ENCODE measurements at regions not wholly inside any gene's neighbourhood (a gene's known extent, or its start where the extent isn't known, plus 50 kb on each side); places are given as distances from the start of the nearest gene placed in this dataset.

DNA sequence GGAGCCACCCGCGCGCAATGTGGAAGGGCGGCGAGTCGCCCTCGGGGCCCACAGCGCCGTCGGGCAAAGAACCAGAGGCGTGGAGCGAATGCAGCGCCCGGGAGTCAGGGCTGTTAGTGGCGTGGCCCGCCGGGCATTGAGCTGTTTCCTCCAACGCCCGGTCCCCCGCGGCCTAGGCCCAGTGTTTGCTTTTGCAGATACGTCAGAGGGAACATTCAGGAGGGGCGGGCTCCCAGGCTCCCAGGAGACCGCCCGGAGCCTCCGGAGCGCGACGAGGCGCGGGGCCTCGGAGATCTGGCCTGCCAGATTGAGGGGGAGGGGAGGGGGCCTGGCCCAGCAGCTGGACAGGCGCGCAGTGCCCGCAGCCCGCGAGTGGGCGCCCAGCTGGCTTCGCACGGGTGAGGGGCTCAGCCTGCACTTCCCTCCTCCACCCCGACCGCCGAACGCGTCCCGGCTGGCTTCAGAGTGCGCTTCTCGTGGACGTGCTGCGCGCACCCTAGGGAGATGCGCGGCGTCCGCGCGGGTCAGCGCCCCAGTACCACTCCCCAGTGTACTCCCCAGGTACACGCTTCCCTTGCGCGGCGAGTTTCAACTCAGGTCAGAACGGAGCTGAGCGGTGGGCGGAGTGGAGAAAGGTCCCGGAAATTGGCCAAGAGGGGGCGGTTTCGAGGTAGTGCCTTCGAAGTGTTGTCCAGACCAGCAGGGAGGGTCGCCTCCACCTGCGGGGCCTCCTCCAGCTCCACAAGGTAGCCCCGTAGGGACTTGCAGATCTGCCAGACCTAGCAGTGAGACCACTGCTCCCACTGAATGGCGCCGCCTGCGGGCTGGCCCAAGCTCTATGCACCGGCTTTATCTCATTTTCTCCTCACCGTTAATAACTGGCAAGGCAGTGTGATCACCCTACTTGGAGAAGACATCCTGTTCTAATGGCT, 130.4 kb downstream of the TMEM174 start:
- H3K27me3 ChIP-seq (ENCODE audit: control insufficient read depth in 1 of 2, insufficient read depth in 2 of 2, low read length in 2 of 2), result peaks cover 81 to 96% of the 10 kb centered on the region in 2 donors

DNA sequence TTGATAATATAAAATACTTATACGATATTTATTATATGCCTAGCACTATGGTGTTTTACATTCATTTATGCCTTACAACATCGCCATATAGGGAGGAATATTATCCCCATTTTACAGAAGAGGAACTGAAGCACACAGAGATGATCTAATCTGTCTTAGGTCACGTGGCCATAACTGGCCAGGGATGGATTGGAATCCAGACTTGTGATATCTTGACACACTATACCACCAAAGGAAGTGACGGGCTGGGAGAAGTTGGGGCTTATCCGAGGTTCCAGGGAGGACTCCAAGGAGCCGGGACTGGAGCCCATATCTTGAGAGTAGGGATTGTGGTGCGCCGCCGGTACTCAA, 129.8 kb downstream of the TMEM174 start:
- no peak overlapping the region for H3K4me3 ChIP-seq (ENCODE audit: low read depth in 1 of 2, low read length in 2 of 2)
- H3K36me3 ChIP-seq (ENCODE audit: control insufficient read depth in 1 of 2, insufficient read depth in 2 of 2, low read length in 2 of 2), result no peaks in the 10 kb centered on the region
- no peak overlapping the region for H3K9ac ChIP-seq (ENCODE audit: low read depth in 1 of 2, low read length in 2 of 2)
- H3K27me3 ChIP-seq (ENCODE audit: control insufficient read depth in 1 of 2, insufficient read depth in 2 of 2, low read length in 2 of 2), result peaks cover 86 to 96% of the 10 kb centered on the region in 2 donors
- peaks cover 3 to 6% of the 10 kb centered on the region in 2 donors for H3K4me1 ChIP-seq (ENCODE audit: control insufficient read depth in 1 of 2, insufficient read depth in 2 of 2, low read length in 2 of 2)
- H3K9me3 ChIP-seq (ENCODE audit: control insufficient read depth in 1 of 2, low read length in 2 of 2), result no peaks in the 10 kb centered on the region
- no peak overlapping the region for H3K27ac ChIP-seq (ENCODE audit: low read depth, low read length)

More for the DNA sequence above, 130.4 kb downstream of the TMEM174 start:
- Histone ChIP-seq H3K27ac (ENCODE audit: low read depth, low read length) (no peak overlapping the region), H3K36me3 (ENCODE audit: control insufficient read depth in 1 of 2, insufficient read depth in 2 of 2, low read length in 2 of 2) (no peaks in the 10 kb centered on the region), H3K4me3 (ENCODE audit: low read depth in 1 of 2, low read length in 2 of 2) (peak overlapping the region; percentile 9 to 38), H3K4me1 (ENCODE audit: control insufficient read depth in 1 of 2, insufficient read depth in 2 of 2, low read length in 2 of 2) (peaks cover 3 to 5% of the 10 kb centered on the region in 2 donors), H3K9ac (ENCODE audit: low read depth in 1 of 2, low read length in 2 of 2) (no peak overlapping the region), H3K9me3 (ENCODE audit: control insufficient read depth in 1 of 2, low read length in 2 of 2) (no peaks in the 10 kb centered on the region)

DNA sequence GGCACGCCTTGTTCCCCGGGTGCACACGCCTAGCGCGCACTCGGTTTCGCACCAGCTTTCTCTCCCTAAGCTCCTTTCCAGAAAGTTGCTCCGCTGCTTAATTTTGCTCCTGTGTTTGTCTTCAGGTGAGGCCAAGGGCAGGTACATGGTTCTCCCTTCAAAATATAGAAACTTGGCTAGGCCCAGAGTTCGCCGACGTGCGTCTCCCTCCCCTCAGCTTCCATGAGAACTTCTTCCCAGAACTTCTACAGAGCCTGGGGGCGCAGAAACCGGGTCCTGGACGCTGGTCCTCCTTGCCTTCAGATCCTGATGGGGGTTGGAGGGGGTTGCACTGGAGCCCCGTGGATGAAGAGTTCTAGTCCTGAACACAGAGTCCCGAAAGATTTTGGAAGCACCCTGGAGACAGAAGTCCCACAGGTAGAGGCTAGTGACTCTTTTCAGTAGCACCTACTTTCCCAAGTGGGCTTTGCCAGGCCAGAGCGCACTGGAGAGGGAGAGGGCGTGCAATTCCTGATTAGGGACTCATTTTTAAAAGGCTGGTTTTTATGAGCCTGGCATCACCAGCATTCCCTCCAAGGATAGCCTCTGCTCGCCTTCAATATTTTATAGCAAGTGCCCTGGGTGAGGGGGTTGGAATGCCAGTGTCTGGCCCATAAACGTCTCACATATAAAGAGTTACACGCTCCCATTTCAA, 128.4 kb downstream of the TMEM174 start:
- Histone ChIP-seq H3K27me3 (ENCODE audit: control insufficient read depth in 1 of 2, insufficient read depth in 2 of 2, low read length in 2 of 2) (peaks cover 89 to 99% of the 10 kb centered on the region in 2 donors), H3K4me3 (ENCODE audit: low read depth in 1 of 2, low read length in 2 of 2) (no peak overlapping the region), H3K4me1 (ENCODE audit: control insufficient read depth in 1 of 2, insufficient read depth in 2 of 2, low read length in 2 of 2) (peaks cover 3 to 6% of the 10 kb centered on the region in 2 donors), H3K36me3 (ENCODE audit: control insufficient read depth in 1 of 2, insufficient read depth in 2 of 2, low read length in 2 of 2) (no peaks in the 10 kb centered on the region), H3K9me3 (ENCODE audit: control insufficient read depth in 1 of 2, low read length in 2 of 2) (no peaks in the 10 kb centered on the region), H3K27ac (ENCODE audit: low read depth, low read length) (no peak overlapping the region), H3K9ac (ENCODE audit: low read depth in 1 of 2, low read length in 2 of 2) (no peak overlapping the region)

DNA sequence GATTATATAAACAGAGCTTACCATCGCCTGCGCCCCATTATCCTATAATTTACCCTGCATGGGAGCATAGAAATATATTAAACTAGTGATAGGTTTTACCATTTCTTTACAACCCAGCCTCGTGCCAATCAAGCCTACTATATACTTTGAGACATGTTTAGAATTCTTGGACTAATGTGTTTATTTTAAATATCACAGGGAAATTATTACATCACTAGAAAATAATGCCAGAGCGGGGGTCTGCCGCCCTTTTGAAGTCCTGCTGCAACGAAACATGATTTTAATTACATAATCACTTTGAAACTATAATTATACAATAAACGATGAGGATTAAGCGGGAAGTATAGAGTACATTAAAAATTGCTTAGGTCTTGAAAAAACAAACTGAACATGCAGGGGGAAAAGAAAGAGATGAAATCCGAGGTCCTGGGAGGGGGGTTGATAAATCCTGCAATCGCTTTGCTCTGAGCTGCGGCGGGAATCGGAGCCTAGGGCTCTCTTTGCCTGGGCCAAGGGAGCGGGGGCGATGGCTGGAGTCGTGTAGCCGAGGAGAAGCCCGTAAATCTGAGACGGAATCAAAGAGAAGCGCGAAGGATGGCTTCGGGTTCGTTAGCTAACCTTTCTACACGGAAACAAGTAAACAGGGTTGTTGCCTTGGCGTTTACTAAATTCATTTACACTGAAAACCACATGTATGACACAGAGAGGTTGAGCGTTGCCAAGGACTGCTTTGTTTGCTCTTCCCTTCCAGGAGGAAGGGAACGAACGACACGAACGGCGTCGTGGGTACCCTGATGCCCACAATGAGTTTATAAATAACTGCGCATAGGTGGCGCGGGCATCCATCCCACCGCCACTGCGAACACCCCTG, 127.6 kb downstream of the TMEM174 start:
- Histone ChIP-seq H3K4me3 (ENCODE audit: low read depth in 1 of 2, low read length in 2 of 2) (no peak overlapping the region), H3K36me3 (ENCODE audit: control insufficient read depth in 1 of 2, insufficient read depth in 2 of 2, low read length in 2 of 2) (no peaks in the 10 kb centered on the region), H3K27me3 (ENCODE audit: control insufficient read depth in 1 of 2, insufficient read depth in 2 of 2, low read length in 2 of 2) (peaks cover 92 to 99% of the 10 kb centered on the region in 2 donors), H3K9me3 (ENCODE audit: control insufficient read depth in 1 of 2, low read length in 2 of 2) (no peaks in the 10 kb centered on the region), H3K9ac (ENCODE audit: low read depth in 1 of 2, low read length in 2 of 2) (no peak overlapping the region), H3K4me1 (ENCODE audit: control insufficient read depth in 1 of 2, insufficient read depth in 2 of 2, low read length in 2 of 2) (peaks cover 3 to 6% of the 10 kb centered on the region in 2 donors), H3K27ac (ENCODE audit: low read depth, low read length) (no peak overlapping the region)

DNA sequence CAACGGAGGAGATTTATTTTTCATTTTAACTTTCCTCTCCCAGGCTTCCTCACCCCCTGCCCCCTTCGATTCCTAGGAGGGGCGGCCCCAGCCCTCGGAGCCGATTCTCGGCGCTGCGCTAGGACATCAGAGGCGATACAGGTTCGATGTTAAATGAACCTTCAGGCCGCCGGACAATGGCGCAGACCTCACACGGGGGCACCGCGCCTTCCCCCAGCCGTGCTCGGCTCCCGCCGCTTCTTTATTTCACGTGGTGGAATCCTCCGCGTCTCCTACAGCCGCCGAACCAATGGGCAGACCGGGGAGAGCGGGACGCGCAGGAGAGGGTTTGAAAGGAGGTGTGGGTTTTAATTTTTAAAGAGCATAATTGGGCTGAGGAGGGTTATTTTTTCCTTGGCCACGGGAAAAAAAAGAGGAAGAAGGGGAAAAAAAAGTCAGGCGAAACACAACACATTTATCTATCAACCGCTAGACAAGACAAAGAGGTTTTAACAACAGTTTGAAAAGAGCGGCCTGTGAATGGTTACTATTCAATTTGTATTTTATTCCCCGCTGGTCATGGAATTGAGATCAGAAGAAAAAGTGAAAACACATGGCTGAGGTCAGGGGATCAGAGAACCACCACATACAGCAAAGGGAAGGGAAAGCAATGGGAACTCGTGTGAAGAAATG, 126.8 kb downstream of the TMEM174 start:
- no peak overlapping the region for H3K27ac ChIP-seq (ENCODE audit: low read depth, low read length)
- H3K4me3 ChIP-seq (ENCODE audit: low read depth in 1 of 2, low read length in 2 of 2), result no peak overlapping the region
- peaks cover 3 to 6% of the 10 kb centered on the region in 2 donors for H3K4me1 ChIP-seq (ENCODE audit: control insufficient read depth in 1 of 2, insufficient read depth in 2 of 2, low read length in 2 of 2)
- H3K9ac ChIP-seq (ENCODE audit: low read depth in 1 of 2, low read length in 2 of 2), result no peak overlapping the region
- H3K27me3 ChIP-seq (ENCODE audit: control insufficient read depth in 1 of 2, insufficient read depth in 2 of 2, low read length in 2 of 2), result peaks cover 91 to 96% of the 10 kb centered on the region in 2 donors
- H3K36me3 ChIP-seq (ENCODE audit: control insufficient read depth in 1 of 2, insufficient read depth in 2 of 2, low read length in 2 of 2), result no peaks in the 10 kb centered on the region
- H3K9me3 ChIP-seq (ENCODE audit: control insufficient read depth in 1 of 2, low read length in 2 of 2), result no peaks in the 10 kb centered on the region

DNA sequence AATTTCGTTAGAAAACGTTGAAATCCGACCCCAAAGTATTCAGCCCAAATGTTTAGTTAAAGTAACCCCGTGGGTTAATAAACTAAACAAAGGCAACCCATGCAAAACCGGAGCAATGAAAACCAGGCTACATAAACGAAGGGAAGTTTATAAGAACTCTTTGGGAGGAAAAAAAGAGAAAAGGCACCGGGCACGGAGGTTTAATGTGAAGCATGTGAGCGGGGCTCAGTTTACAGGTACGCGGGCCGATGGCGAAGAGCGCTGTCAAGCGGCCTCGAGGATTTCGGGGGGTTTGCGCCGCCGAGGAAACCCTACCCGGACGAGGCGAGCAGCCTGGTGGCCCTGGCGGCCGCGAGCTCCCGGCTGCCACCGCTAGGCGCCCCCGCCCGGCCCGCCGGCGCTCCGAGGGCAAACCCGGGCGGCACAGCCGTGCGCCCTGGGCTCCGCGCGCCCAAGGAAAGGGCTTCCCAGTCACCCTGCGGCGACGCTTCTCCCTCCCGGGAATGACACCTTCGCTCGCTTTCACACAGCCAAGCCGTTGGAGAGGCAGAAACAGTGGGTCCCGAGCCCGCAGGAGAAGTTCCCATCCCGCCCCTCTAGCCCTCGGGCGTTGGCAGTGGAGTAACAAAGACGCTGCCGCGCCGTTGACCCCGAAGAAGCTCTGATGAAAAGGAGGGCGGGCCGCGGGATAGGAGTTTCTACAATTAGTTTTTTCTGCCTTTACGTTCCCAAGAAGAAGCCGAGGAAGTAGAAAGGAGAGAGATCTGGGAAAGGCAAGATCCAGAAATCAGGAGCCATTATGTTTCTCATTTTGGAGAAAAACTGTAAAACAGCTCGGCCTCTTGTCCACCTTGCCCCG, 126.0 kb downstream of the TMEM174 start:
- no peak overlapping the region for H3K27ac ChIP-seq (ENCODE audit: low read depth, low read length)
- no peaks in the 10 kb centered on the region for H3K9me3 ChIP-seq (ENCODE audit: control insufficient read depth in 1 of 2, low read length in 2 of 2)
- H3K4me3 ChIP-seq (ENCODE audit: low read depth in 1 of 2, low read length in 2 of 2), result no peak overlapping the region
- H3K9ac ChIP-seq (ENCODE audit: low read depth in 1 of 2, low read length in 2 of 2), result no peak overlapping the region
- H3K27me3 ChIP-seq (ENCODE audit: control insufficient read depth in 1 of 2, insufficient read depth in 2 of 2, low read length in 2 of 2), result peaks cover 88 to 94% of the 10 kb centered on the region in 2 donors
- no peaks in the 10 kb centered on the region for H3K36me3 ChIP-seq (ENCODE audit: control insufficient read depth in 1 of 2, insufficient read depth in 2 of 2, low read length in 2 of 2)
- peaks cover 3 to 6% of the 10 kb centered on the region in 2 donors for H3K4me1 ChIP-seq (ENCODE audit: control insufficient read depth in 1 of 2, insufficient read depth in 2 of 2, low read length in 2 of 2)

DNA sequence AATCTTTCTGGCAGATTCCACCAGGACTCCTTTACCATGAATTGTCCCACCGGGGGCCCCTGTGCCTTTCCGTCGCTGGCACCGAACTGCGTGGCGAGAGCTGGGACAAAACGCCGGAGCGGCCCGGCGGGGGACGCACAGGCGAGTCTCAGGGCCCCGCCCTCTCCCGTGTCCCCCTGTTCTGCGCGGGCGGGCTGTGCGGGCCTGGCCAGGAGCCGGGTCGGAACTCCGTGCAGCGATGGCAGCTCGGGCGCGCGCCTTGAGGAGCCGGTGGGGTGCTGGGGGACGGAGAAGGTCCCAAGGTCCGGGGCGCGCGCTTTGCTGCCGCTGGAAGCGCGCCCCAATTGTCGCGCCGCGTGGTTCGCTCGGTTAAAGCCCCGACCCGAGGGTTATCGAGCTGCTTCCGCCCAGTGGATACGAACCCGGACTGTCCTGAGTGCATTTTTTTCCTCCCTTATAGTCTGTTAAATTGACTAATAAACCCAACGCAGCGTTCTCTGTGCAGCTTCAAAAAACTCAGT, 125.3 kb downstream of the TMEM174 start:
- peaks cover 81 to 87% of the 10 kb centered on the region in 2 donors for H3K27me3 ChIP-seq (ENCODE audit: control insufficient read depth in 1 of 2, insufficient read depth in 2 of 2, low read length in 2 of 2)
- no peak overlapping the region for H3K4me3 ChIP-seq (ENCODE audit: low read depth in 1 of 2, low read length in 2 of 2)

DNA sequence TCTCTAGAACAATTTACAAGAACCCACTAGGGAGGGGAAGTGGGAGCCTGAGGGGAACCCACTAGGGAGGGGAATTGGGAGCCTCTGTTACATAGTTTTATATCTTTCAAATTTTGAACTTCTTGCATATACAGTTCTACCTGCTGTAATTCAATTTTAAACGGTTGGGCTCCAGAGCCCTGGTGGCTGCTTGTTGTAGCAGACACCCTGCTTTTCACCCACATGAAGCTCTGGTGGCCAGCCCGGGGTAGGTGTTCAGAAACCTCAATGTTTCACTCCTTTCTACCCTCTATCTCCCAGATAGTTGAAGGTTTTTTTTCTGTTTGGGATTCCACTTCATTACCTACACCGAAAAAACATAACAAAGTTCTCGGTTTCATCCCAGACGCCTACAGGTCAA, 124.4 kb downstream of the TMEM174 start:
- no peak overlapping the region for H3K27ac ChIP-seq (ENCODE audit: low read depth, low read length)
- H3K9me3 ChIP-seq (ENCODE audit: control insufficient read depth in 1 of 2, low read length in 2 of 2), result no peaks in the 10 kb centered on the region
- H3K4me1 ChIP-seq (ENCODE audit: control insufficient read depth in 1 of 2, insufficient read depth in 2 of 2, low read length in 2 of 2), result peaks cover 3 to 6% of the 10 kb centered on the region in 2 donors
- no peak overlapping the region for H3K4me3 ChIP-seq (ENCODE audit: low read depth in 1 of 2, low read length in 2 of 2)
- H3K27me3 ChIP-seq (ENCODE audit: control insufficient read depth in 1 of 2, insufficient read depth in 2 of 2, low read length in 2 of 2), result peaks cover 79 to 80% of the 10 kb centered on the region in 2 donors
- H3K36me3 ChIP-seq (ENCODE audit: control insufficient read depth in 1 of 2, insufficient read depth in 2 of 2, low read length in 2 of 2), result no peaks in the 10 kb centered on the region
- H3K9ac ChIP-seq (ENCODE audit: low read depth in 1 of 2, low read length in 2 of 2), result no peak overlapping the region

More for the DNA sequence above, 125.3 kb downstream of the TMEM174 start:
- Histone ChIP-seq H3K9me3 (ENCODE audit: control insufficient read depth in 1 of 2, low read length in 2 of 2) (no peaks in the 10 kb centered on the region), H3K36me3 (ENCODE audit: control insufficient read depth in 1 of 2, insufficient read depth in 2 of 2, low read length in 2 of 2) (no peaks in the 10 kb centered on the region), H3K27ac (ENCODE audit: low read depth, low read length) (no peak overlapping the region), H3K4me1 (ENCODE audit: control insufficient read depth in 1 of 2, insufficient read depth in 2 of 2, low read length in 2 of 2) (peaks cover 3 to 6% of the 10 kb centered on the region in 2 donors), H3K9ac (ENCODE audit: low read depth in 1 of 2, low read length in 2 of 2) (no peak overlapping the region)
